Astrocyte (in vitro differentiated cells and primary cell): ENCODE measurements at regions not wholly inside any gene's neighbourhood (a gene's known extent, or its start where the extent isn't known, plus 50 kb on each side); places are given as distances from the start of the nearest gene placed in this dataset.

Experiments
- EZH2 ChIP-seq: IDR thresholded peaks from 2 replicates; pipeline ENCODE4 v1.6.1; 2012; ENCODE audit warnings: mild to moderate bottlenecking, low read length, inconsistent platforms; ENCODE audit not compliant: insufficient read depth
- TF ChIP-seq, protein P1 (sequence below): IDR thresholded peaks from 2 replicates; pipeline ENCODE4 v1.5.1; 2011; ENCODE audit warnings: low read depth, mild to moderate bottlenecking, inconsistent platforms, low read length, moderate library complexity; ENCODE audit not compliant: insufficient read depth

DNA sequence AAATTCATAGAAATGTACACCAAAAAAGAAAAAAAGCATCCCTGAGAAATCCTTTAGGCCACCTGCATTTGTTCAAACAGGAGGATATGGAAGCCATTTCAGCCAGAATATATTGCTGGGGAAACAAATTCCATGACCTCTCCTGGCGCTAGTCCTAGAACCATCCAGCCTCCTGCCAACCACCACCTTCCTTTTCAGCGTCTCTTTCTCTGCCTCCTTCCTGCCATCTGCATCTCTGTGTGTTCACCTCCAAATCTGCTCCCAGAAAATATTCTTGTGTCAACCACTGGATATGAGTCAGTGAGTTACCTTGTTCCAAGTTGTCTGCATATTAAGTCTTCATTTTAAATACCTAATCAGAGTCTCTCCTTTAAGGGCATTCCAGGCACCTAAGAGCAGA lies 50.6 kb upstream of the NPY start:
- TF ChIP-seq, protein P1, sequence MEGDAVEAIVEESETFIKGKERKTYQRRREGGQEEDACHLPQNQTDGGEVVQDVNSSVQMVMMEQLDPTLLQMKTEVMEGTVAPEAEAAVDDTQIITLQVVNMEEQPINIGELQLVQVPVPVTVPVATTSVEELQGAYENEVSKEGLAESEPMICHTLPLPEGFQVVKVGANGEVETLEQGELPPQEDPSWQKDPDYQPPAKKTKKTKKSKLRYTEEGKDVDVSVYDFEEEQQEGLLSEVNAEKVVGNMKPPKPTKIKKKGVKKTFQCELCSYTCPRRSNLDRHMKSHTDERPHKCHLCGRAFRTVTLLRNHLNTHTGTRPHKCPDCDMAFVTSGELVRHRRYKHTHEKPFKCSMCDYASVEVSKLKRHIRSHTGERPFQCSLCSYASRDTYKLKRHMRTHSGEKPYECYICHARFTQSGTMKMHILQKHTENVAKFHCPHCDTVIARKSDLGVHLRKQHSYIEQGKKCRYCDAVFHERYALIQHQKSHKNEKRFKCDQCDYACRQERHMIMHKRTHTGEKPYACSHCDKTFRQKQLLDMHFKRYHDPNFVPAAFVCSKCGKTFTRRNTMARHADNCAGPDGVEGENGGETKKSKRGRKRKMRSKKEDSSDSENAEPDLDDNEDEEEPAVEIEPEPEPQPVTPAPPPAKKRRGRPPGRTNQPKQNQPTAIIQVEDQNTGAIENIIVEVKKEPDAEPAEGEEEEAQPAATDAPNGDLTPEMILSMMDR = no peak
- TF ChIP-seq EZH2 = no peak
